ENCODE measurements at regions not wholly inside any gene's neighbourhood (a gene's known extent, or its start where the extent isn't known, plus 50 kb on each side); places are given as distances from the start of the nearest gene placed in this dataset.

DNA sequence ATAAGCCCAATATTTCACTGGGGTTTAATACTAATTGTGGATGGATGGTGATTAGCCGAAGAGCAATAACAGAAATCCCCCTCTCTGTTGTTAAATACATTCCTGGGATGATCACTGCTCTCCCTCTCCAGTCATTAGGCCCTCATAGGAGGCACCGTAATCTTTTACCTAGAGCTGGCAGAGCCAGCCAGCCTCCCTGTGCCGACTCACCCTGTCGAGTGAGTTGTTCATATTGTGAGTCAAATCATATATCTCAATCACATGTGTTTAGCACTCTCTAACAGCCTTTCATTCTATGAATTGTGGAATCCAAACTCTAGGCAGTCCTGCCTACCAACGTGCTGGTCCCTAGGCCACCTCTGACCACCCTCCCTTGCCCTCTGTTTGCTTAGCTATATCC, 771.0 kb downstream of the IRX1 start:
- no peak for TF ChIP-seq POLR2A (IDR thresholded peaks at IDR 0.05; ENCODE audit: low read depth)
- TF ChIP-seq, protein P1, sequence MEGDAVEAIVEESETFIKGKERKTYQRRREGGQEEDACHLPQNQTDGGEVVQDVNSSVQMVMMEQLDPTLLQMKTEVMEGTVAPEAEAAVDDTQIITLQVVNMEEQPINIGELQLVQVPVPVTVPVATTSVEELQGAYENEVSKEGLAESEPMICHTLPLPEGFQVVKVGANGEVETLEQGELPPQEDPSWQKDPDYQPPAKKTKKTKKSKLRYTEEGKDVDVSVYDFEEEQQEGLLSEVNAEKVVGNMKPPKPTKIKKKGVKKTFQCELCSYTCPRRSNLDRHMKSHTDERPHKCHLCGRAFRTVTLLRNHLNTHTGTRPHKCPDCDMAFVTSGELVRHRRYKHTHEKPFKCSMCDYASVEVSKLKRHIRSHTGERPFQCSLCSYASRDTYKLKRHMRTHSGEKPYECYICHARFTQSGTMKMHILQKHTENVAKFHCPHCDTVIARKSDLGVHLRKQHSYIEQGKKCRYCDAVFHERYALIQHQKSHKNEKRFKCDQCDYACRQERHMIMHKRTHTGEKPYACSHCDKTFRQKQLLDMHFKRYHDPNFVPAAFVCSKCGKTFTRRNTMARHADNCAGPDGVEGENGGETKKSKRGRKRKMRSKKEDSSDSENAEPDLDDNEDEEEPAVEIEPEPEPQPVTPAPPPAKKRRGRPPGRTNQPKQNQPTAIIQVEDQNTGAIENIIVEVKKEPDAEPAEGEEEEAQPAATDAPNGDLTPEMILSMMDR (IDR thresholded peaks at IDR 0.05), result no peak
- TF ChIP-seq EP300 (IDR thresholded peaks at IDR 0.05), result no peak
- TF ChIP-seq POLR2AphosphoS5 (IDR thresholded peaks at IDR 0.05), result no peak
